ENCODE measurements at regions not wholly inside any gene's neighbourhood (a gene's known extent, or its start where the extent isn't known, plus 50 kb on each side); places are given as distances from the start of the nearest gene placed in this dataset.

GRCh38 chr14:38105106-38105702 is 102.5 kb upstream of the SSTR1 start:
- Mint-ChIP-seq H3K36me3 (ENCODE audit: low read depth) (no peaks in the 10 kb centered on the region), H3K4me3 (no peak overlapping the region), H3K4me1 (no peaks in the 10 kb centered on the region), H3K27me3 (no peaks in the 10 kb centered on the region), H3K27ac (no peak overlapping the region), H3K9me3 (peaks cover 6% of the 10 kb centered on the region)
- intact Hi-C loops (cut with micrococcal nuclease) = no loop called here
- ChIA-PET CTCF (no interaction called here), POLR2A (no interaction called here)
- TF ChIP-seq, protein P1, sequence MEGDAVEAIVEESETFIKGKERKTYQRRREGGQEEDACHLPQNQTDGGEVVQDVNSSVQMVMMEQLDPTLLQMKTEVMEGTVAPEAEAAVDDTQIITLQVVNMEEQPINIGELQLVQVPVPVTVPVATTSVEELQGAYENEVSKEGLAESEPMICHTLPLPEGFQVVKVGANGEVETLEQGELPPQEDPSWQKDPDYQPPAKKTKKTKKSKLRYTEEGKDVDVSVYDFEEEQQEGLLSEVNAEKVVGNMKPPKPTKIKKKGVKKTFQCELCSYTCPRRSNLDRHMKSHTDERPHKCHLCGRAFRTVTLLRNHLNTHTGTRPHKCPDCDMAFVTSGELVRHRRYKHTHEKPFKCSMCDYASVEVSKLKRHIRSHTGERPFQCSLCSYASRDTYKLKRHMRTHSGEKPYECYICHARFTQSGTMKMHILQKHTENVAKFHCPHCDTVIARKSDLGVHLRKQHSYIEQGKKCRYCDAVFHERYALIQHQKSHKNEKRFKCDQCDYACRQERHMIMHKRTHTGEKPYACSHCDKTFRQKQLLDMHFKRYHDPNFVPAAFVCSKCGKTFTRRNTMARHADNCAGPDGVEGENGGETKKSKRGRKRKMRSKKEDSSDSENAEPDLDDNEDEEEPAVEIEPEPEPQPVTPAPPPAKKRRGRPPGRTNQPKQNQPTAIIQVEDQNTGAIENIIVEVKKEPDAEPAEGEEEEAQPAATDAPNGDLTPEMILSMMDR (IDR thresholded peaks at IDR 0.05) = no peak
- no peak for DNase-seq
- no peak for ATAC-seq (ENCODE audit: low read depth)

- Mint-ChIP-seq H3K36me3 (ENCODE audit: low read depth) (no peaks in the 10 kb centered on the region), H3K27me3 (no peaks in the 10 kb centered on the region), H3K27ac (no peak overlapping the region), H3K4me3 (no peak overlapping the region), H3K4me1 (no peaks in the 10 kb centered on the region), H3K9me3 (peaks cover 4% of the 10 kb centered on the region)
- TF ChIP-seq, protein P1 (IDR thresholded peaks at IDR 0.05) = no peak
- no peak for DNase-seq
- intact Hi-C loops (cut with micrococcal nuclease) = no loop called here
- POLR2A ChIA-PET = no interaction called here
- CTCF ChIA-PET = no interaction called here
- ATAC-seq (ENCODE audit: low read depth) = no peak
These were observed 100.5 kb upstream of the SSTR1 start for GRCh38 chr14:38107216-38107631.

- CTCF ChIA-PET = no interaction called here
- no peak for DNase-seq
- Mint-ChIP-seq H3K36me3 (ENCODE audit: low read depth) (no peaks in the 10 kb centered on the region), H3K9me3 (peaks cover 4% of the 10 kb centered on the region), H3K4me3 (no peak overlapping the region), H3K27me3 (no peaks in the 10 kb centered on the region), H3K27ac (no peak overlapping the region), H3K4me1 (no peaks in the 10 kb centered on the region)
- POLR2A ChIA-PET = no interaction called here
- intact Hi-C loops (cut with micrococcal nuclease) = no loop called here
- TF ChIP-seq, protein P1 (IDR thresholded peaks at IDR 0.05) = no peak
- ATAC-seq (ENCODE audit: low read depth) = no peak
These were observed 99.0 kb upstream of the SSTR1 start for GRCh38 chr14:38108681-38109080.

- DNase-seq (no peak), ATAC-seq (ENCODE audit: low read depth) (no peak)
- peaks cover 4% of the 10 kb centered on the region for H3K9me3 Mint-ChIP-seq
- intact Hi-C loops (cut with micrococcal nuclease) = no loop called here
- TF ChIP-seq, protein P1 (IDR thresholded peaks at IDR 0.05) = no peak
- H3K4me1 Mint-ChIP-seq = no peaks in the 10 kb centered on the region
- POLR2A ChIA-PET = no interaction called here
- no peak overlapping the region for H3K4me3 Mint-ChIP-seq
- no peaks in the 10 kb centered on the region for H3K27me3 Mint-ChIP-seq
- no peak overlapping the region for H3K27ac Mint-ChIP-seq
- no peaks in the 10 kb centered on the region for H3K36me3 Mint-ChIP-seq (ENCODE audit: low read depth)
- CTCF ChIA-PET = no interaction called here
These were observed 97.4 kb upstream of the SSTR1 start for GRCh38 chr14:38110258-38110657.

DNA sequence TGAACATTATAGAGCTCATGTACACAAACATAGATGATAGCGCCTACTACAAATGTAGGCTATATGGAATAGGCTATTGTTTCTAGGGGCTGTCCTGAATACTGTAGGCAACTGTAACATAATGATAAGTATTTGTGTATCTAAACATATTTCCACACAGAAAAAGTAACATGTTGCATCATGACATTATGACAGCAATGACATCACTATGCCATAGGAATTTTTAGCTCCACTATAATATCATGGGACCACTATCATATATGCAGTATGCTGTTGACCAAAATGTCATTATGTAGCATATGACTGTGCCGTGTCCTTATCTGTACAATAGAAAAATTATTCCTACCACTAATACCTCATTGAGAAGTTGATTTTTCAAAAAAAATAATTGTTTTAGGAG is 96.7 kb upstream of the SSTR1 start:
- CTCF ChIA-PET = no interaction called here
- Mint-ChIP-seq H3K27ac (no peak overlapping the region), H3K4me3 (no peak overlapping the region)

More for the DNA sequence above, 96.7 kb upstream of the SSTR1 start:
- POLR2A ChIA-PET = no interaction called here
- TF ChIP-seq, protein P1 (IDR thresholded peaks at IDR 0.05) = no peak
- H3K27me3 Mint-ChIP-seq = no peaks in the 10 kb centered on the region
- DNase-seq = no peak
- ATAC-seq (ENCODE audit: low read depth) = no peak
- no peaks in the 10 kb centered on the region for H3K4me1 Mint-ChIP-seq
- intact Hi-C loops (cut with micrococcal nuclease) = no loop called here
- H3K36me3 Mint-ChIP-seq (ENCODE audit: low read depth) = no peaks in the 10 kb centered on the region
- peaks cover 4% of the 10 kb centered on the region for H3K9me3 Mint-ChIP-seq
